Activated effector memory CD4-positive, alpha-beta T cell treated with anti-CD3 and anti-CD28 coated beads, Interleukin-2, amount 50 U/mL, for 16 hours (primary cell): ENCODE measurements at regions not wholly inside any gene's neighbourhood (a gene's known extent, or its start where the extent isn't known, plus 50 kb on each side); places are given as distances from the start of the nearest gene placed in this dataset.

Experiments
- DNase-seq: peaks from one replicate; pipeline ENCODE4 v3.0.0-alpha.2; 2020

- no peak for DNase-seq
Observed at GRCh38 chr10:36073796-36074345, 431.8 kb upstream of the FZD8 start.

- DNase-seq: no peak
Observed at GRCh38 chr10:36068542-36068941, 426.4 kb upstream of the FZD8 start.

- no peak for DNase-seq
Observed at GRCh38 chr10:36067748-36068147, 425.7 kb upstream of the FZD8 start.

DNA sequence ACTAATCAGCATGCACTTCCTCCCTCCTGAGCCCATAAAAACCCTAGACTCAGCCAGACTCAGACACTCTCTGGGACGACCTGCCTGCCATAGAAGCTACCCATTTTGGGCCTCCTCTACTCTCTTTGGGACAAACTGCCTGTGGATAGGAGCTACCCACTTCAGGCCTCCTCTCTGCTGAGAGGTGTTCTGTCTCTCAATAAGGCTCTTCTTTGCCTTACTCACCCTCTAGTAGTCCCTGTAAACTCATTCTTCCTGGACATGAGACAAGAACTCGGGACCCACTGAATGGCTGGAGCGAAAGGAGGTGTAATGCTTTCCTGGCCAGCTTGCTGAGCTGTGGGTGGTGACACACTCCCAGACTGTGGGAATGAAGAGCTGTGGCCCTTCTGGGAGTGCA lies 424.8 kb upstream of the FZD8 start:
- DNase-seq: no peak

GRCh38 chr10:36066102-36066501 lies 424.0 kb upstream of the FZD8 start:
- DNase-seq: no peak

DNA sequence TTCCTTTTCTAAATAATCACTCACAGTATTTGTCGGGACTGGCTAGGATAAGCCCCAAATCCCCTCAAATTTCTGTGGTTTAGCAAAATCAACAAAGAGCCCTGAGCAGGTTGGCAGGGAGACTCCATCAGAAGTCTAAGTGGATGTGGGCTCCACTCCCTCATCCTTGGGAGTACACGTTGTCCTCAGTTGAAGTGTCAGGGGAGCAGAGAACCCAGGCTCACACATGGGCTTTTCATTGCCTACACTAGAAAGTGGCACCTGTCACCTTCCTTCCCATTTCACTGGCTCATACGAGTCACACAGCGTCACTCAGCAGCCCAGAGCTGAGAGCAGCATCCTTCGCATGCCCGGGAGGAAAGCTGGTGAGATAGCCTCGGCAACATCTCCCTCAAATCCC lies 421.3 kb upstream of the FZD8 start:
- DNase-seq: no peak

- no peak for DNase-seq
Observed at GRCh38 chr10:36057731-36058130, 415.6 kb upstream of the FZD8 start.

GRCh38 chr10:36057180-36057579 lies 415.1 kb upstream of the FZD8 start:
- no peak for DNase-seq

DNA sequence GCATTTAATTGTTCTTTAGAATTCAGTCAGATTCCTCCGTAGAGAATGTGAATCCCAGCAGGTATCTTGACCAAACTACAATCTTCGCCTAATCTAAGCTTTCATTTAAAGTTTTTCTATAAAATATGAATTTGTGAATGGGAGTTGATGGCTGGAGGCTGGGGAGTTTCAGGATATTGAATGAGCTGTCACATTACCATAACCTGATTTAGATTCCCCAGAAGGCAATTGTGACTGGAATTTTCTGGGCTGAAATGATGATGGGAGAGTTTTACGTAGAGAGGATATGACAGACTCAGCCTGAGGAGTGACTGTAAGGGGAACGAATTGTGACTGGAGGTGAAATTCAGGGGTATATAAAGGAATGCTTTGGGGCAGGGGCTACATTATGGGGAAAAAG lies 411.7 kb upstream of the FZD8 start:
- no peak for DNase-seq

DNA sequence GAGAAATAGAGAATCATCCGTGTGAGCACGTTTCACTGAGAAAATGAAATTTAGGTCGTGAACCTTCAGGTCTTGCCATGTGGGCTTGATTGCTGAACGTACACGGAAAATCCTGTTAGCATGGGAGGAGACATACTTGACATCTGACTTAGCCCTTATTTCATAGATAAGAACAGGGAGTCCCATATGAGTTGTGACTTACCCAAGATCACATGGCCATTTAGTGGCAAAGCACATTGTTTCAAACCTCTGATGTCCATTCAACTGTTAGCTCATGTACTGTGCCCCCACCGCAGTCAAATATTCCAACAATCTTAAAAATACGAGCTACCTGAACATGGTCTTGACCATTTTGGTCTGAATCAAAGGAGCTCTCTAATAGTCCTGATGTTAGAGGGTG lies 411.2 kb upstream of the FZD8 start:
- no peak for DNase-seq

GRCh38 chr10:36051500-36051991 lies 409.4 kb upstream of the FZD8 start:
- no peak for DNase-seq

DNA sequence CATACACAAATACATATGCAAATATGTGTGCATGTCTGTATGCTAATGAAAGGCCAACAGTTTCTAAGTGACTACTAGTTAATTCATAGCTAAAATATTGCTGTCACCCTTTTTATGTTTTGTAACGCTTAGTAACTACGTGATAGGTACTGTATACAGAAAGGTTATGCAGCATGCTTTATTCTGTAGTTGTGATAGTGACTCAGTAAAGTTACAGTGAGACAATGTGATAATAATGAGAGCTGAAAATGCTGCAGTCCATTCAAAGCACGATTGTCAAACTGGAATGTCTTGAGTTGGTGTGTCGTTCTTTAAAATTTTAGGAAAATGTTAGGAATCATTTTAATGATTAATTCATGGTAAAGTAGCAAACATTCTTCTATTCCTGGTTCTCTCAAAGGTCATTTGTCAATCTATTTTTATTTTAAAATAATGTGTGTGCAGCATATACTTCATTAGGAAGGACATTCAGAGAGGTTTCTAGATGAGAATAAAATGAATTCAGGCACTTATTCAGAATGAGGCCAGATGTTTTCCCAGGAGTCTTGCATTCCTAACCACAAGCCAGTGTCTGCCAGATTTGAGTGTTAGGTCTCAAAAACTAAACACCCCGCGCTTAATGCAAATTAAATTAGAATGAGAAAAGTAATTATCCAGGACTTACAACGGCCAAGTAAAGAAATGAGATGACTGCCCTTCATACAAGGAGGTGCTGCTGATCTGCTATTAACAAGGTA lies 408.8 kb upstream of the FZD8 start:
- DNase-seq: no peak

DNA sequence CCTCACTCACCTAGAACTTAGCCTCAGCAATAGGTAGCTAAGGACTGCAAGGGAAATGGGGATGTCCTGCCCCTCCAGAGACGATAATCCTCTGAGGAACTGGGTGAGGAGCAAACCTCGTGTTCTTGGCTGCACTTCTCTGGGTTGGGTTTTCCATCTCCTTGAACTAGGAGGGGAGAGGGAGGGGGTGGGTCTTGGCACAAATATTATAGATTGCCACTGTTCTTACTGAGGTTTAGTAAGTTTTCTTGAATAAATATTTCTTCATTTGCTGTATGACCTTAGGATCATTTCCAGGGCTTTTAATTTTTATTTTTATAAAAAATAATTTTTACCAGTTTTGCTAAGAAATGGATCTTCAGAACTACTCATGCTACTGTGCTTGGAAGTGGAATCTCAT lies 406.7 kb upstream of the FZD8 start:
- DNase-seq: no peak

DNA sequence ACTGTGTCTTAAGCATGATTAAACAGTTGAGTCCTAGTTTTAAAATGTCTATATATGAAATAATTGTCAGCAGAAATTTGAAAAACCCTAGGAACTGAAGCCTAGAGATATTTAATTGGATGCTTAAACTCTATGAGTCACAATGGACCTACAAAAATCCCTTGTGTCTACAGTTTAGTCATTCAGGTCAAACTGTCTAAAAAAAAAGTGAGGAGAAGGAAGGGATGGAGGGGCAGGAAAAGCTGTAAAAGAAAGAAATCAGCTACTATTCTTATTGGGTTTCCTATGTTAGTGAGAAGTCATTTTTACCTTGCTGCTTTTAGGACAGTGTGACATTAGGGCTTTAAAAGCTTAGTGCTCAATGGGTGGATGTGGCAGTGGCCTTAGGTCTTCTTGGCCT lies 406.1 kb upstream of the FZD8 start:
- DNase-seq: no peak

DNA sequence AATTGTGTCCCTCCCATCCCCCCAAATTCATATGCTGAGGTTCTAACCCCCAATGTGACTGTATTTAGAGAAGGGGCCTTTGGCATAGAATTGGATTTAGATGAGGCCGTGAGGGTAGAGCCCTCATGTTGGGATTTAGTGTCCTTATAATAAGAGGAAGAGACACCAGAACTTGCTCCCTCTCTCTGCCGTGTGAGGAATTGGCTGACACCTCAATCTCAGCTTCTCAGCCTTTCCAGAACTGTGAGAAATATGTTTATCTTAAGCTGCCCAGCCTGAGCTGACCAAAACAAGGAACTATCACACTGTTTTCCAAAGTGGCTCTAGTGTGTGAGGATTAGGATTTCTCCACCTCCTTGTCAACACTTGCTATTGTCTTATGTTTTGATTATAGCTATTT lies 400.0 kb upstream of the FZD8 start:
- no peak for DNase-seq

GRCh38 chr10:36038316-36038955 lies 396.3 kb upstream of the FZD8 start:
- no peak for DNase-seq

- DNase-seq: no peak
Observed at GRCh38 chr10:36036137-36036536, 394.0 kb upstream of the FZD8 start.

DNA sequence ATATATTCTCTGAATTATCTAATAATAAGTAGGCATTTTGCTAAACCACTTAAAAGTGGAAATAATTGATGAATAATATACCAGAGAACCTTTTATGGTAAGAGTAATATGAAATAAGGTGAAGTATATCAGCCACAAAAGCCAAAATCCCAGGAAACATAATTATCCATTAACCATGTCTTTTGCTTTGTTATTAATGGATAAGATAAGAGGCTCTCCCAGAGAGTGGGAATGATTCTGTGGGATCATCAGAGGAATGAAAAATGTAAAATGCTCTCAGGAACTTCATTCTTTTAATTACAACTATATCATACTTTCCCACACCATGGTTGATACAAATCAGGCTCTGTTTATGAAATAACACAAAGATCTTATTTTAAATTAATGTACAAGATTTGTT lies 391.7 kb upstream of the FZD8 start:
- DNase-seq: no peak

GRCh38 chr10:36030516-36030915 lies 388.4 kb upstream of the FZD8 start:
- no peak for DNase-seq

DNA sequence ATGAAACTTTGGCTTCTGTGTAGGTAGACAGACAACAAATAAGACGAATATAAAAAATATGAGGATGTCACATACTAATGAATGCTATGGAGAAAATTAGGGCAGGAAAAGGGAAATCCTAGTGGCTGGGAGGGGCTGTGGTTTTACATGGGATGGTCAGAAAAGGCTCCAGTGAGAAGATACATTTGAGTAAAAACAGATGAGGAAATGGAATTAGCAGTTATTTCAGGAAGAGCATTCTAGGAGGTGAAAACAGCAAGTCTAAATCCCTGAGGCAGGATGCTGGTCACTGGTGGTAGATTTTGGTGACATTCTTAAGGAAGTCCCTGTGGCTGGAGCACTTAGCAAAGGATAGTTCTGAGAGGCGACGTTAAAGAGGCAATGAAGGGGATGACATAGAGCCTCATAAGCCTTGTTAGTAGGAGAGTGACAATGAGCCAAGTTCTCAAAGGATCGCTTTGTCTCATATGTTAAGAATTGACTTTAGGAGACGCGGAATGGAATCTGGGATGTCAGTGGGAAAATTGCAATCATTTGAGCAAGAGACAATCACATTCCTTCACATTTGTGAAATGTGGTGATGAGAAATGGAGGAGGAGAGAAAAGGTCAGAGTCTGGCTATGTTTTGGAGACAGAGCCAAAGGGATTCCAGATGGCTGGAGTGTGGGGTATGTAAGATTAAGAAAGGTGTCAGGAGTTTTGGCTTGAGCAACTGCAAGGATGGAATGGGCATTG lies 384.7 kb upstream of the FZD8 start:
- DNase-seq: no peak

GRCh38 chr10:36026081-36026480 lies 384.0 kb upstream of the FZD8 start:
- no peak for DNase-seq

GRCh38 chr10:36023939-36024338 lies 381.8 kb upstream of the FZD8 start:
- no peak for DNase-seq

- no peak for DNase-seq
Observed at GRCh38 chr10:36021096-36021495, 379.0 kb upstream of the FZD8 start.

DNA sequence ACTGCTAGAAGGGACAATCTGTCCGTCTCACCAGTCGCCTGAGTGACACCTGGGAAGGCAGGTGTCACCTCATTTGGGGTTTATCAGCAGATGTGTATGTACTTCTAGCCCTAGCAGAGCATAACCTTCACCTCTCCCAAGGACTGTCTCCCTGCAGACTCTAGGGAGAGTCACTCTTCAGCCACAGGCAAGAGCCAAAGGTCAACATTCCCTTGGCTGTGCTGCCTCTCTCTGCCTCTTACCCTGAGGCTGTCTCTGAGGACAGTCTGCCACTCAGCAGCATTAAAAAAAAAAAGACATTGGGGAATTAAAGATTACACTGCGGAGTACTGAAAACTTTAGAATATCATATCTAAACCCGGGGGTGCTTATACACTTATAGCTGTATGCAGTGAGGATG lies 377.7 kb upstream of the FZD8 start:
- no peak for DNase-seq
